Fibroblast of skin of right quadriceps (primary cell): ENCODE measurements at regions not wholly inside any gene's neighbourhood (a gene's known extent, or its start where the extent isn't known, plus 50 kb on each side); places are given as distances from the start of the nearest gene placed in this dataset.

Experiments used
- DNase-seq: peaks from one replicate; pipeline ENCODE4 v3.0.0-alpha.2; 2013

DNA sequence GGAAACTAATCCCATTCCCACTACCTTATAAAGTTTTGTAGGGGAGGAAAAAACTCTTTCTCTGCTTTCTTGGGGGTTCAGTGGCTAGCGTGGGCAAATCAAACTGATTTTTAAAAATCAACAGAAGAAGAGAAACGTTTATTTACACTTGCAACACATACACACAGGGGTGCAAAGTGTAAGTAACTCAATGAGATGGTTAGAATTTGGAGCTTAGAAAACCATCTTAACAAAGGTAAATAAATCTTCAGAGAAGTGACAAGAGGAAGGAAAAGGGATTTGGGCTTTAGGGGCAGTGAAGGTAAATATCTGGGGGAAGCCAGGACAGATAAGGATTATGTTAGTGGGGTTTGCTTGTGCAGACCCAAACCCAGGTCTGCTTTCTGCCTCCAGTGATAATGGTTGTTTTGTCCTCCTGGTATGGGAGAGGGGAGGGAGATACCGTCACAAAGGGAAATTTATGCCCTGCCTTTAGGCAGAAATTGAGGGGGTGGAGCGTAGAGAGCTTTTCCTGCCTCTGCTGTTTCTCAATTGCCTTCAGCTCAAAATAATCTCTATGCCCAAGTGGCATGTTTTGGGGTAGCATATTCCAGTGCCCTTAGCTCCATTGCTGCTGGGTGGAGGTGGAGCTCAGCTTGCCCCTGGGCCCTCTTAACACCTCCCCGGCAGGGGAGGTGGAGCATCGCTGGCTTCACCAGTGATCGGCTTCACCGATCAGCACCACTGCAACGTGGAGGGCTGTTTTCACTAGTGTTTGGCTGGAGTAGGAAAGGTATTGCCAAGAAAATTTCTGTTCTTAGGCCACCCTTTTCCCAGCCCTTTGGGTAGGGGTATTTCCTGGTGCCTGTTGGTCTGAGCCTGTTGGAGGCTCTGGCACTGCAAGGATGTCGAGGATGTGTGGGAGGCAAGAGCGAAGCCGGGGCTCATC, 92.2 kb downstream of the TEX51 start:
- DNase-seq = no peak

DNA sequence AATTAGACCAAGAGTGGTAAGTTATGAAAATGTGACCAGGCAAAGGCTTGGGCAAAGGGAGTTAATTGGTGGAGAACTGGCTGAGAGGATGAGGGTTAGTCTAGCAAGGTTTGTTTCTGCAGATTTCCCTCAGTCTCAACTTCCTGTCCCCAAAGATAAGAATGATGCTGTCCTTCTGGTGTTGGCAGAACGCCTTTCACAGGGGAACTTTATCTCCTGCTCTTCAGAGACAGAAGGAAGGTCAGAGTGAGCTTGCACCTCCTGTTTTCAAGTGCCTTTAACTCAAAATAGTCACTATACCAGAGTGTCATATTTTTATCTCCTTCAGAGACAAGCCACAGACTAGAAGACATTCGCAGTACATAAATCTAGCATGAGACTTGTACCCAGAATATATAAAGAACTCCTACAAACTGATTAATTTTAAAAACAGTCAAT, 95.7 kb downstream of the TEX51 start:
- DNase-seq = no peak

DNA sequence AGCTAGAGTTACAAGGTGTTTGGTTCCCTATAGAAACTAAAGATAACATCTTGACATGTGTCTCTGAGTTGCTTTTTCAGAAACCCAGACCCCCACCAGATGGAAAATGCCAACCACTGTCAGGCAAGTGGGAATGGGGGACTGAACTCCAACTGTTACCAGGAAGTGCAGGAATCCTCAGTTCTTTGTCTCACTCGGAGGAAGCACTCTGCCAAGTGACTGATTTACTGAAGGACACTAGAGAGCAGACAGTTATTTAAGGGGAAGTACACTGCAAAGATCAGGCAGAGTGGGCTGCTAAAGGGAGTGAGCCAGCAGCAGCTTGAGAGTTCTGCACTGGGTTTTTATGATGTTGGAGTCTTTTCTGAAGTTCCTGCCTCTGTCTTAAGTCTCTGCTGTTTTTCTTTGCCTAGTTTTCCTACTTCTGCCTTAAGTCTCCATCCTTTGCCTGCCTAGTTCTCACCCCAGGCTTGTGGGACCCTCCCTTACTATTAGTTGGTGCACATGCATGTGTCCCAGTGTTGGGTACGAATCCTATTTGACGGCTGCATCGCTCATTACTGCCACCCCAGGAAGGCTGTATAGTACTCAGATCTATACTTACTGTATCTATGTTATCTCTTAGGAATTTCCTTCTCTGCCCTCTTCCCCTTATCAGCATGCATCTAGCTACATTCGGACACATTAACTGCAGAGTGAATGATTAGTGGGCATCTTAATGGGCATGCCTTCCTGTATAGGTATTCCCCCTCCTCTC, 97.1 kb downstream of the TEX51 start:
- no peak for DNase-seq

DNA sequence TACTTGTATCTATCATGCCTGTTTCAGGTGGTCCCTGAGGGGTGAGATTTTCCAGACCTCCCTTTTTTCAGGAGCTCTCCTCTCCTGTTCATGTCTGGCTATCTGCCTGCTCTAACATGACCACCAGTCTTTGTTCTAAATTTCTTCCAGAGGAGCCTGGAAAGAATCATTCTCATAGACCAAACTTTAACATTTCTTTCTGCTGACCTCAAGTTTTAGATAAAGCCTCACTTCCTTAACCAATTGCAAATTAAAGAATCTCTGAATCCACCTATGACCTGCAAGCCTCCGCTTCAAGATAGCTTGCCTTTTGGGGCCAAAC, 97.6 kb downstream of the TEX51 start:
- DNase-seq = no peak
